Thyroid gland (tissue), 4 donors: ENCODE measurements at regions not wholly inside any gene's neighbourhood (a gene's known extent, or its start where the extent isn't known, plus 50 kb on each side); places are given as distances from the start of the nearest gene placed in this dataset.
A peak's percentile ranks its signal among the peaks of the same experiment; 100 is the strongest.

Source experiments
- DNase-seq, 2 donors: peaks; one replicate each; pipeline ENCODE4 v3.0.0-alpha.2; 2019
- H3K27ac ChIP-seq, 3 donors: fragments of 200-600 bp; sonication (generic); 1 replicate in 2 of 3; 2 replicates in 1 of 3; pipeline ENCODE4 v1.5.1; 2016 to 2019; ENCODE audit warnings: mild to moderate bottlenecking in 1 of 3, moderate library complexity in 1 of 3
- H3K27me3 ChIP-seq: fragments of 200-600 bp; sonication (generic); one replicate; pipeline ENCODE4 v1.5.1; 2019
- H3K36me3 ChIP-seq, 2 donors: fragments of 200-600 bp; sonication (generic); one replicate each; pipeline ENCODE4 v1.5.1; 2016 to 2019
- H3K4me1 ChIP-seq, 2 donors: fragments of 200-600 bp; sonication (generic); one replicate each; pipeline ENCODE4 v1.5.1; 2017 to 2019
- H3K4me3 ChIP-seq, 3 donors: fragments of 200-600 bp; sonication (generic); replicated peaks in 1 of 3; 1 replicate in 2 of 3; 2 replicates in 1 of 3; pipeline ENCODE4 v1.5.1; 2016; ENCODE audit warnings: mild to moderate bottlenecking in 1 of 3
- H3K9me3 ChIP-seq: fragments of 200-600 bp; sonication (generic); one replicate; pipeline ENCODE4 v1.5.1; 2017
- CTCF ChIP-seq, 6 experiments: fragments of 200-600 bp in 3 of 6; fragments of 450-650 bp in 3 of 6; sonication (generic) in 3 of 6; IDR thresholded peaks; one replicate each; pipeline ENCODE4 v1.5.1; 2016 to 2019; ENCODE audit warnings: antibody characterized with exemption in 6 of 6, mild to moderate bottlenecking in 2 of 6, inconsistent platforms in 1 of 6, moderate library complexity in 1 of 6
- POLR2A ChIP-seq, 2 donors: fragments of 450-650 bp; IDR thresholded peaks; one replicate each; pipeline ENCODE4 v1.6.1; 2017; ENCODE audit warnings: antibody characterized with exemption in 2 of 2, mild to moderate bottlenecking in 2 of 2, moderate library complexity in 1 of 2
- whole genome bisulfite sequencing, 2 donors: methylation state at CpG; one replicate each; pipeline ENCODE4 v1.1.5; 2017; 5-methylcytosine and 5-hydroxymethylcytosine counted together
- intact Hi-C: fragments of 100-400 bp; cut with DNase I; formaldehyde crosslinking; loops from one replicate; pipeline ENCODE4 v1.15.1; 2023

- TF ChIP-seq POLR2A (IDR thresholded peaks at IDR 0.05) (no peak), CTCF (IDR thresholded peaks at IDR 0.05) (no peak)
- intact Hi-C loops: no loop called here
- H3K4me1 ChIP-seq: no peaks in the 10 kb centered on the region
- 85 to 88% methylated on average over 9 of the region's 10 CpGs for WGBS, 2 donors
- H3K27ac ChIP-seq: no peak overlapping the region
- no peaks in the 10 kb centered on the region for H3K36me3 ChIP-seq
- H3K9me3 ChIP-seq: no peaks in the 10 kb centered on the region
- DNase-seq: no peak
- no peaks in the 10 kb centered on the region for H3K27me3 ChIP-seq
- no peak overlapping the region for H3K4me3 ChIP-seq
Observed at GRCh38 chr20:48196486-48196885, 411.2 kb upstream of the SULF2 start.

GRCh38 chr20:48196001-48196400 is 410.7 kb upstream of the SULF2 start:
- TF ChIP-seq POLR2A (IDR thresholded peaks at IDR 0.05) (no peak), CTCF (IDR thresholded peaks at IDR 0.05) (no peak)
- Histone ChIP-seq H3K4me1 (no peaks in the 10 kb centered on the region), H3K4me3 (no peak overlapping the region), H3K36me3 (no peaks in the 10 kb centered on the region), H3K9me3 (no peaks in the 10 kb centered on the region), H3K27me3 (no peaks in the 10 kb centered on the region), H3K27ac (no peak overlapping the region)
- intact Hi-C loops: no loop called here
- whole genome bisulfite sequencing, 2 donors: 84 to 85% methylated on average over 5 of the region's 5 CpGs
- DNase-seq: no peak

- intact Hi-C loops: no loop called here
- no peaks in the 10 kb centered on the region for H3K4me1 ChIP-seq
- WGBS, 2 donors: 81 to 90% methylated on average over 9 of the region's 9 CpGs
- no peak overlapping the region for H3K27ac ChIP-seq
- H3K4me3 ChIP-seq: no peak overlapping the region
- TF ChIP-seq POLR2A (IDR thresholded peaks at IDR 0.05) (no peak), CTCF (IDR thresholded peaks at IDR 0.05) (no peak)
- no peaks in the 10 kb centered on the region for H3K36me3 ChIP-seq
- no peaks in the 10 kb centered on the region for H3K9me3 ChIP-seq
- DNase-seq: no peak
- no peaks in the 10 kb centered on the region for H3K27me3 ChIP-seq
Observed at GRCh38 chr20:48195121-48195870, 410.0 kb upstream of the SULF2 start.

- peak; percentile 40 to 56 for DNase-seq
- Histone ChIP-seq H3K9me3 (no peaks in the 10 kb centered on the region), H3K36me3 (no peaks in the 10 kb centered on the region), H3K4me1 (no peaks in the 10 kb centered on the region), H3K27me3 (no peaks in the 10 kb centered on the region), H3K4me3 (no peak overlapping the region), H3K27ac (no peak overlapping the region)
- TF ChIP-seq POLR2A (IDR thresholded peaks at IDR 0.05) (no peak), CTCF (IDR thresholded peaks at IDR 0.05) (no peak)
- intact Hi-C loops: no loop called here
- WGBS, 2 donors: 28 to 43% methylated on average over 13 to 16 of the region's 17 CpGs
Observed at GRCh38 chr20:48194583-48194982, 409.3 kb upstream of the SULF2 start.

GRCh38 chr20:48193627-48194425 is 408.5 kb upstream of the SULF2 start:
- no peak overlapping the region for H3K4me3 ChIP-seq
- TF ChIP-seq POLR2A (IDR thresholded peaks at IDR 0.05) (no peak), CTCF (IDR thresholded peaks at IDR 0.05) (no peak)
- no peak overlapping the region for H3K27ac ChIP-seq
- H3K9me3 ChIP-seq: no peaks in the 10 kb centered on the region
- no peaks in the 10 kb centered on the region for H3K36me3 ChIP-seq
- DNase-seq: no peak
- intact Hi-C loops: no loop called here
- WGBS, 2 donors: 79% methylated on average over 10 of the region's 11 CpGs
- no peaks in the 10 kb centered on the region for H3K27me3 ChIP-seq
- no peaks in the 10 kb centered on the region for H3K4me1 ChIP-seq
